ENCODE measurements at regions not wholly inside any gene's neighbourhood (a gene's known extent, or its start where the extent isn't known, plus 50 kb on each side); places are given as distances from the start of the nearest gene placed in this dataset.

GRCh38 chr15:98476559-98476958, 171.8 kb upstream of the IGF1R start:
- intact Hi-C loops (cut with DNase I): no loop called here
- no peak for FAIRE-seq

GRCh38 chr15:98480844-98481243, 167.5 kb upstream of the IGF1R start:
- no peaks in the 10 kb centered on the region for H3K27me3 ChIP-seq
- no peak for ATAC-seq
- WGBS, 2 donors: 76 to 85% methylated on average over 11 of the region's 11 CpGs
- H3K4me3 ChIP-seq: no peak overlapping the region
- no peaks in the 10 kb centered on the region for H3K4me1 ChIP-seq
- H3K9me3 ChIP-seq: no peaks in the 10 kb centered on the region
- FAIRE-seq: no peak
- DNase-seq: no peak
- no peaks in the 10 kb centered on the region for H3K36me3 ChIP-seq
- no peak for TF ChIP-seq CTCF (IDR thresholded peaks at IDR 0.05)
- intact Hi-C loops (cut with DNase I): no loop called here
- H3K27ac ChIP-seq: no peak overlapping the region

More at GRCh38 chr15:98476559-98476958, 171.8 kb upstream of the IGF1R start:
- Histone ChIP-seq H3K27ac (no peak overlapping the region), H3K36me3 (no peaks in the 10 kb centered on the region), H3K4me1 (no peaks in the 10 kb centered on the region), H3K4me3 (no peak overlapping the region), H3K9me3 (no peaks in the 10 kb centered on the region), H3K27me3 (no peaks in the 10 kb centered on the region)
- WGBS, 2 donors: 56 to 73% methylated on average over 1 of the region's 1 CpG
- no peak for TF ChIP-seq CTCF (IDR thresholded peaks at IDR 0.05)
- DNase-seq (no peak), ATAC-seq (no peak)

GRCh38 chr15:98483575-98484130, 164.7 kb upstream of the IGF1R start:
- H3K4me1 ChIP-seq: no peaks in the 10 kb centered on the region
- no peaks in the 10 kb centered on the region for H3K9me3 ChIP-seq
- WGBS, 2 donors: 100% methylated on average over 1 of the region's 1 CpG
- intact Hi-C loops (cut with DNase I): no loop called here
- no peak overlapping the region for H3K27ac ChIP-seq
- no peaks in the 10 kb centered on the region for H3K27me3 ChIP-seq
- H3K36me3 ChIP-seq: no peaks in the 10 kb centered on the region
- no peak overlapping the region for H3K4me3 ChIP-seq
- TF ChIP-seq CTCF (IDR thresholded peaks at IDR 0.05): no peak
- no peak for DNase-seq
- FAIRE-seq: no peak
- ATAC-seq: no peak

GRCh38 chr15:98484914-98485313, 163.4 kb upstream of the IGF1R start:
- WGBS, 2 donors: 47 to 50% methylated on average over 1 of the region's 1 CpG
- FAIRE-seq: no peak
- intact Hi-C loops (cut with DNase I): no loop called here

More at GRCh38 chr15:98484914-98485313, 163.4 kb upstream of the IGF1R start:
- TF ChIP-seq CTCF (IDR thresholded peaks at IDR 0.05): no peak
- Histone ChIP-seq H3K36me3 (no peaks in the 10 kb centered on the region), H3K4me1 (no peaks in the 10 kb centered on the region), H3K9me3 (no peaks in the 10 kb centered on the region), H3K4me3 (no peak overlapping the region), H3K27ac (no peak overlapping the region), H3K27me3 (no peaks in the 10 kb centered on the region)
- DNase-seq (no peak), ATAC-seq (no peak)
